ENCODE measurements at regions not wholly inside any gene's neighbourhood (a gene's known extent, or its start where the extent isn't known, plus 50 kb on each side); places are given as distances from the start of the nearest gene placed in this dataset.

DNA sequence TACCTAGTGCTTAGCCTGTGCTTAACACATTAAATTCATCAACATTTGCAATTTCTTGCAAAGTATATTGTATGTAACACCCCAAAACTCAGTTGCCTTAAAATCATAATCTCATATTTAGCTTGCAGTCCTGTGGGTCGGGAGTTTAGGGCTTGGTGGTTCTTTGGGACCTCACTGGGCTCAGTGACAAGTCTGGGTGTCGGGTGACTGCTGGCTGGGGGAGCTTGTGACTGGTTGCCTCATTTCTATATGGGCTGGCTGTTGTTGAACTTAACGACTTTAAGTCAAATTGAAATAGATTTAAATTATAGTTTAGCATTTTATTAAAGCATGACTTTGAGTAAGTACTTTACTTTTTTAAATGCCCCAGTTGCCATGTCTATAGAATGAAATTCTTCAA lies 401.4 kb upstream of the NR3C2 start:
- TF ChIP-seq, protein P1, sequence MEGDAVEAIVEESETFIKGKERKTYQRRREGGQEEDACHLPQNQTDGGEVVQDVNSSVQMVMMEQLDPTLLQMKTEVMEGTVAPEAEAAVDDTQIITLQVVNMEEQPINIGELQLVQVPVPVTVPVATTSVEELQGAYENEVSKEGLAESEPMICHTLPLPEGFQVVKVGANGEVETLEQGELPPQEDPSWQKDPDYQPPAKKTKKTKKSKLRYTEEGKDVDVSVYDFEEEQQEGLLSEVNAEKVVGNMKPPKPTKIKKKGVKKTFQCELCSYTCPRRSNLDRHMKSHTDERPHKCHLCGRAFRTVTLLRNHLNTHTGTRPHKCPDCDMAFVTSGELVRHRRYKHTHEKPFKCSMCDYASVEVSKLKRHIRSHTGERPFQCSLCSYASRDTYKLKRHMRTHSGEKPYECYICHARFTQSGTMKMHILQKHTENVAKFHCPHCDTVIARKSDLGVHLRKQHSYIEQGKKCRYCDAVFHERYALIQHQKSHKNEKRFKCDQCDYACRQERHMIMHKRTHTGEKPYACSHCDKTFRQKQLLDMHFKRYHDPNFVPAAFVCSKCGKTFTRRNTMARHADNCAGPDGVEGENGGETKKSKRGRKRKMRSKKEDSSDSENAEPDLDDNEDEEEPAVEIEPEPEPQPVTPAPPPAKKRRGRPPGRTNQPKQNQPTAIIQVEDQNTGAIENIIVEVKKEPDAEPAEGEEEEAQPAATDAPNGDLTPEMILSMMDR (IDR thresholded peaks at IDR 0.05), result no peak
- TF ChIP-seq EP300 (IDR thresholded peaks at IDR 0.05) (no peak), POLR2AphosphoS5 (IDR thresholded peaks at IDR 0.05) (no peak), POLR2A (IDR thresholded peaks at IDR 0.05) (no peak)
